Coronary artery (tissue), 2 donors: ENCODE measurements at regions not wholly inside any gene's neighbourhood (a gene's known extent, or its start where the extent isn't known, plus 50 kb on each side); places are given as distances from the start of the nearest gene placed in this dataset.
A peak's percentile ranks its signal among the peaks of the same experiment; 100 is the strongest.

Source experiments
- DNase-seq: peaks from one replicate; pipeline ENCODE4 v3.0.0-alpha.2; 2017; ENCODE audit warnings: low spot score
- H3K27ac ChIP-seq, 2 donors: fragments of 200-600 bp; sonication (generic); one replicate each; pipeline ENCODE4 v1.5.1; 2016 to 2019
- H3K4me3 ChIP-seq: fragments of 200-600 bp; sonication (generic); 2 replicates; pipeline ENCODE4 v1.5.1; 2016; ENCODE audit warnings: mild to moderate bottlenecking, moderate library complexity
- CTCF ChIP-seq: fragments of 200-600 bp; sonication (generic); IDR thresholded peaks from one replicate; pipeline ENCODE4 v1.5.1; 2019; ENCODE audit warnings: antibody characterized with exemption

- DNase-seq = no peak
- Histone ChIP-seq H3K27ac (no peak overlapping the region), H3K4me3 (no peak overlapping the region)
- no peak for TF ChIP-seq CTCF
Observed at GRCh38 chr3:99475229-99475628, 163.2 kb upstream of the COL8A1 start.

GRCh38 chr3:99474776-99475175 is 163.6 kb upstream of the COL8A1 start:
- no peak overlapping the region for H3K27ac ChIP-seq
- TF ChIP-seq CTCF = no peak
- DNase-seq = no peak
- no peak overlapping the region for H3K4me3 ChIP-seq

GRCh38 chr3:99473321-99473751 is 165.1 kb upstream of the COL8A1 start:
- no peak for TF ChIP-seq CTCF
- H3K4me3 ChIP-seq = no peak overlapping the region
- peak overlapping the region; percentile 24 to 45 for H3K27ac ChIP-seq
- DNase-seq = no peak

GRCh38 chr3:99472385-99472784 is 166.0 kb upstream of the COL8A1 start:
- peak overlapping the region; percentile 22 to 45 for H3K27ac ChIP-seq
- no peak for DNase-seq
- no peak for TF ChIP-seq CTCF
- H3K4me3 ChIP-seq = no peak overlapping the region

GRCh38 chr3:99471353-99472323 is 166.8 kb upstream of the COL8A1 start:
- H3K27ac ChIP-seq = peak overlapping the region; percentile 22 to 70
- no peak for DNase-seq
- no peak overlapping the region for H3K4me3 ChIP-seq
- TF ChIP-seq CTCF = no peak

- DNase-seq = no peak
Observed at GRCh38 chr3:99470841-99471240, 167.6 kb upstream of the COL8A1 start.

More at GRCh38 chr3:99470841-99471240, 167.6 kb upstream of the COL8A1 start:
- H3K27ac ChIP-seq = peak overlapping the region in 1 of 2 donors; percentile 22
- no peak for TF ChIP-seq CTCF
- no peak overlapping the region for H3K4me3 ChIP-seq
